ENCODE measurements at regions not wholly inside any gene's neighbourhood (a gene's known extent, or its start where the extent isn't known, plus 50 kb on each side); places are given as distances from the start of the nearest gene placed in this dataset.

DNA sequence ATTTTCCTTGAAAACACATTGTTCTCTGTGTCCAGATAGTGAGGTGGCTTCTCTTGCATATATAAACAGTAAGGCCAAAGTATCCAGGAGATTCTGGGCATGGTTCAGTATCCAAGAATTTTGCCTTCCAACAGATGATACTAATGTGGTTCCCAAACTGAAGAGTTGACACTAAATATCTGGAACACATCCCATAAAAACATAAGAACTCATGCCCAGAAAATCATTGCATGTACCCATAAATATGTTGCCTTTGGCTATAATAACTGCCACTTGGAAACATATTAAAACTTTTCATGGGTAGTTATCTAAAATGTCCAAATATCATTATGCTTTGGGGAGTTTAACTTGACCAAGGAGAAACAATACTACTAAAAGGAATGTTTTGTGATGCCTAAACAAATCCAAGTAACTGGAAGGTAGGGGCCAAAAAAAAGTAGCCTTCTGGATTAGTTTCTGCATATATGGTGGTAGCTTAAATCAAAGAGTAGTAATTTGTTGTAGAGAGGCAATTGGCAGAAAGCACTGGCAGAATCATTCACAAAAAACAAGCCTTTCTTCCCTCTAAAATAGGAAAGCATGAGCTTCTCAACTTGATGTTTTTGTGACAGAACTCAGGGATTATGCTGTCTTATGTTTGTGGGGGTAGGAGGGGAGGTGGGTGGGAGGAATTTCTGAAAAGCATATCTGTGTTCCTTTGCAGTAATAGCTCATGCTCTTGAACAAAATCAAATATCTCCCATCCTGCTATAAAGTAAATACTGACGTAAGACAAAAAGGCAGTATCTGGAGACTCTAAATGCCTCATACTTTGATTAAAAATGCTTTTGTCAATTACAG, 753.9 kb downstream of the TUSC7 start:
- TF ChIP-seq, protein P1, sequence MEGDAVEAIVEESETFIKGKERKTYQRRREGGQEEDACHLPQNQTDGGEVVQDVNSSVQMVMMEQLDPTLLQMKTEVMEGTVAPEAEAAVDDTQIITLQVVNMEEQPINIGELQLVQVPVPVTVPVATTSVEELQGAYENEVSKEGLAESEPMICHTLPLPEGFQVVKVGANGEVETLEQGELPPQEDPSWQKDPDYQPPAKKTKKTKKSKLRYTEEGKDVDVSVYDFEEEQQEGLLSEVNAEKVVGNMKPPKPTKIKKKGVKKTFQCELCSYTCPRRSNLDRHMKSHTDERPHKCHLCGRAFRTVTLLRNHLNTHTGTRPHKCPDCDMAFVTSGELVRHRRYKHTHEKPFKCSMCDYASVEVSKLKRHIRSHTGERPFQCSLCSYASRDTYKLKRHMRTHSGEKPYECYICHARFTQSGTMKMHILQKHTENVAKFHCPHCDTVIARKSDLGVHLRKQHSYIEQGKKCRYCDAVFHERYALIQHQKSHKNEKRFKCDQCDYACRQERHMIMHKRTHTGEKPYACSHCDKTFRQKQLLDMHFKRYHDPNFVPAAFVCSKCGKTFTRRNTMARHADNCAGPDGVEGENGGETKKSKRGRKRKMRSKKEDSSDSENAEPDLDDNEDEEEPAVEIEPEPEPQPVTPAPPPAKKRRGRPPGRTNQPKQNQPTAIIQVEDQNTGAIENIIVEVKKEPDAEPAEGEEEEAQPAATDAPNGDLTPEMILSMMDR (IDR thresholded peaks at IDR 0.05 in 4 of 5, conservative IDR thresholded peaks at IDR 0.05 in 1 of 5), result no peak
- no peak for TF ChIP-seq POLR2A (IDR thresholded peaks at IDR 0.05)

Data from gastrocnemius medialis (tissue), 4 donors.